ENCODE measurements at regions not wholly inside any gene's neighbourhood (a gene's known extent, or its start where the extent isn't known, plus 50 kb on each side); places are given as distances from the start of the nearest gene placed in this dataset.

GRCh38 chr5:99243111-99243510 lies 314.3 kb upstream of the CHD1 start:
- TF ChIP-seq CTCF (IDR thresholded peaks at IDR 0.05) (no peak), POLR2A (IDR thresholded peaks at IDR 0.05) (no peak)

Data from esophagus squamous epithelium (tissue), 4 donors.